HG02678 (cell line): ENCODE measurements at regions not wholly inside any gene's neighbourhood (a gene's known extent, or its start where the extent isn't known, plus 50 kb on each side); places are given as distances from the start of the nearest gene placed in this dataset.

Experiments used
- ATAC-seq: cut with Tn5 transposase; IDR thresholded peaks from one replicate; pipeline ENCODE4 v1.9.1; 2021; ENCODE audit warnings: mild to moderate bottlenecking, moderate library complexity; ENCODE audit not compliant: unreplicated experiment

GRCh38 chr14:58833634-58834378, 196.0 kb downstream of the DACT1 start:
- no peak for ATAC-seq

DNA sequence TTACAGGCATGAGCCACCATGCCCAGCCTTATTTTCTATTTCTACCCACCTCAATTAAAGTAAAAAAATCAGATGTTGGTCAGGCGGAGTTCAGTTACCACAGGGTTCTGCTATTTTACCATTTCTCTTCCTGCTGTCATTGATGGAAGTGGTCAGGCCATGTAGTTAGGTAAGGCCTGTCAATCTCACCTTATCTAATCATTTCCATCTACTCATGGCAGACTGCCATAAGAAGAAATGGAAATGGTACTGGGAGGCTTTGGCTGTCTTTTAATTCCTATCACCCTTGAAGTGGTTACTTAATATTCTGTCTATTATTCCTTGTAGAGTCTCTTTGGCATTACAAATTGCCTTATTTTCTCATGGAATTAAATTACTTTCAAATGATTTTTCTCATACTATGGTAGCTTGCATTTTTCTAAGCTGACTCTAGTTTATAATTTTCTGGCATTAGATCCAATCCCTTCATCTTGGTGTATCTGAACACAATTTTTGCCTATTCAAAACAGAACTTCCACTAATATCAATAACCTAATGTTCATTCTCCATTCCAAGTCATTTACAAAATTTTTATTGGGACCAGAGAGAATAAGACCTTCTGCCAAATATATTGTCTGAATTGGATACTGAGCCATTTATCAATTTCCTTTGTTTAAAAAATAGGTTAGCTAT, 198.7 kb downstream of the DACT1 start:
- ATAC-seq = no peak

GRCh38 chr14:58839233-58839632, 201.5 kb downstream of the DACT1 start:
- ATAC-seq = no peak

- ATAC-seq = no peak
Observed at GRCh38 chr14:58844544-58844943, 206.8 kb downstream of the DACT1 start.

- ATAC-seq = no peak
Observed at GRCh38 chr14:58846682-58847465, 209.1 kb downstream of the DACT1 start.

- no peak for ATAC-seq
Observed at GRCh38 chr14:58848365-58848764, 210.6 kb downstream of the DACT1 start.

DNA sequence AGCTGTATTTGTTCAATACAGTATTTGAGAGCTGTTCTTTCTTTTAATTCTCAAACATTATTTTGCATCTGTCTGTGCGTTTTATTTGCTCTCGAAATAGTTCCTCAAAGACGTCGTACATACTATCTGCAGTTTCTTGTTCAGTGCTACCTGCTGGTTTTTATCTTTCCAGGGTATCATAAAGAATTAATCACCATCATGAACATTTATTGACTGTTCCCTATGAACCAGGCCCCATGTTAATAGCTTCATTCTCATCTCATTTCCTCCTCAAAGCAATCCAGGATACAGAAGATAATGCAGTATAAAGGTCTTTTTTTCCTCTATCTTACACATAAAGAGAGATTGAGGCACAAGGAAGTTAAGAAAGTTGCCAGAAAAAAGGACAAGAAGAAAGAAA, 211.8 kb downstream of the DACT1 start:
- ATAC-seq = no peak

- no peak for ATAC-seq
Observed at GRCh38 chr14:58850011-58850410, 212.2 kb downstream of the DACT1 start.

DNA sequence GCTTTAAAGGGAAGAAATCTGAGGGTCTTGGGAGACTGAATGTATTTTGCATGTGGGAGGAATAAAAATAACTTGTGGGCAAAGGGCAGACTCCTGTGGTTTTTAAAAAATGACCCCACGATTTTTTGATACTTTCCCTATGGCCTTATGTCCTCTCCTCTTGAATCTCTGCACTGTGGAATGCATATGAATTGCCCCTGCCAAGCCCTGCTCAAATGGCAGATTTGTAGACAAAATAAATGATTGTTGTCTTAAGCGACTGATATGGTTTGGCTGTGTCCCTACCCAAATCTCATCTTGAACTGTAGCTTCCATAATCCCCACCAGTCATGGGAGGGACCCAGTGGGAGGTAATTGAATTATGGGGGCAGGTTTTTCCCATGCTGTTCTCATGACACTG, 223.8 kb downstream of the DACT1 start:
- ATAC-seq = no peak

GRCh38 chr14:58862416-58863160, 224.8 kb downstream of the DACT1 start:
- no peak for ATAC-seq

- no peak for ATAC-seq
Observed at GRCh38 chr14:58863661-58864345, 226.0 kb downstream of the DACT1 start.

DNA sequence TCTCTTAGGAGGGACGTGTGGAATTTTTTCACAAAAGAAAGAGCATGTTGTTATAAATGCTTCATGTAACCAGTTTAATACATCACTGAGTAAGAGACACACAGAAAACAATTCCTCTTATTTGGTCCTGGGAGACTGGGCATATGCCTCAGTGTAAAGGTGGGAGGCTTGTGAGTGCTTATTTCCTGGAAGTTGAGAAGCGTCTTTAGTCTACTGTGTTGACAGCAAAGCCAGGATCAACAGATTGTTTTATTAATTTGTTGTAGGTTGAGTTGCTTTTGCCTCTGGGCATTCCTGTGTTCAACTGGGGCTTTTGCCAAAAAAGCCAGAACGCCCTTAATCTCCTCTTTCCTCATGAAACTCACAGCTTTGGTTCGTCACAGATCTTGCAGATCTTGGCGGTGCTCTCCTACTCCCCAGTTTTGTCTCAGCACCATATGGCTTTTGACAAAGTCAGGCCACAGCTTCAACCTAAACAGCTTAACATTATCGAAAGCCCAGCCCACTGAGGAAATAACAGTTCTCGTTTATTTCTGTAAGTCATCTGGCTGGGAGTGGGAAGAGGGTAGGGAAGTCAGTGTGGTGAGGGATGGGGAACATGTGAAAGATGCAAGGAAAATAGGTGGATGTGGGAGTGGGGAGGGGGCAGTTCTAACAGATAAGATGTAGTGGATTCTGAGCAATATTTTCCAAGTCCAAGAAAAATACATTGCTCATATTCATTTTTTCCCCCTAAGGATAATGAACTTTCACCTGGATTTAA, 227.2 kb downstream of the DACT1 start:
- no peak for ATAC-seq

DNA sequence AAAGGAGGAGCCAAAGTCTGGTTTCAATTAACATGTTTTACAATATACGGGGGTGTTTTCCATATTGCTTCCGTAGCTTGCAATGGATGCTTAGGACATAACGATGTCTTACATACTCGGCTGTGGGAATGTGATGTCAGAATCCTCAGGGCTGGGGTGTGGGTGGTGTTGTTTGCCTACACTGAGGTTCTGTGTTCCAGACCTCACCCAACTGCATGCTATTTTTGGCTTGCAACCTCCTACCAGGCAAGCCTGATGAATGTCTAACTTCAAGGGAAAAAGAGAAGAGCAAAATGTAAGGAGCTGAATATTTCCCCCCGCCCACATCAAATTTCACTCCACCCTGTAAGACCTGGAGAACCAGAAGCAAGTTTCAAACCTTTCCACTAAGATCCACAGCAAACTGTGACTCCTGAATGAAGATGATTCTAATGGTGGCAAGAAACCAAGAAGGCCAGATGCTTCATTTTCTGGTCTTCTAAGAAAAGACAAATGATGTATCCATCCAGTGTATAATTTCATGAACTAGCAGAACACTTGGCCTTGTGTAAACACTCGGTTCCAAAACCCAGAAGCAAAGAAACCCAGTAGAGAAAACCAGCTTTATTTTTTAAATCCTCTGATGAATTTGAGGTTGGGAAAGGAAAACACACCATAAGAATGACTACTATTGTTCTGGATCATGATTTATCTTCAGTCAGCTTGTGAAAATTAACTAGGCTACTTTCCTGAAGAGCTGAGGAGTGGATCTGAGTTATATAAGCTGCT, 227.9 kb downstream of the DACT1 start:
- no peak for ATAC-seq

DNA sequence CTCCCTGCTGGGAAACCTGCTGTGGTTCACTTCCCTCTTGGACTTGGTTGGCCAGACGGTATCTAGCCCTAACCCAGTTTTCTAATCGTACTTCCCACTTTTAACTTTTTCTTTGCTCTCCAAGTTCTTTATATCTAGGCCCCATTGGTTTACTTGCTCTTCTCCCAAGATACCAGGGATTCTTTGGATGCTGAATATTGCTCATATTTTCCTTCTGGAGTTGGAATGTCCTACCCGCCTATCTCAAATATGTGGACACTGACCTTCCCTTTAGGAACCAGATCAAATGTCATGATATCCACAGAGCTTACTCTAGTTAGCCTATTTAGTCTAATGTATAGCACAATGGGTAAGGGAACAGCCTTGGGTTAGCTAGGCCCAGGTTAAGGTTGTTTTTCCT, 228.6 kb downstream of the DACT1 start:
- ATAC-seq = no peak

DNA sequence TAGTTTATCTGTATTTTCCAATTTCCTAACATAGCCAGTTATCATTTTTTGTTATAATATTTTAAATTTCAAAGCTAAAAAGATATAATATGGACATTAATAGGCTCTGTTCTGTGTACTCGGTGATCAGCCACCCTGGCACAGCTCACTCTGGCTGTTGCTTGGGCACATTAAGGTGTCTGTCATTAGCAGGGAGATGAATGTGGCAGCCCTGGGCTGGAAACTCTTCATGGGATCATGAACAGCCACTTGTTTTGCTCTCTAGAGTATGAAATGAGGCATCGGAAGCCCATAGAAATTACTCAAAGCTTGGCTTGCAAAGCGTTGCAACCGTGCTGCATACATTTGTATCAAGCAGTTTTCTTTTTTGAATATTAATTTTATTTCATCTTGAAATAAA, 233.2 kb downstream of the DACT1 start:
- ATAC-seq = no peak

GRCh38 chr14:58871573-58871972, 233.8 kb downstream of the DACT1 start:
- no peak for ATAC-seq

GRCh38 chr14:58872061-58872460, 234.3 kb downstream of the DACT1 start:
- no peak for ATAC-seq

DNA sequence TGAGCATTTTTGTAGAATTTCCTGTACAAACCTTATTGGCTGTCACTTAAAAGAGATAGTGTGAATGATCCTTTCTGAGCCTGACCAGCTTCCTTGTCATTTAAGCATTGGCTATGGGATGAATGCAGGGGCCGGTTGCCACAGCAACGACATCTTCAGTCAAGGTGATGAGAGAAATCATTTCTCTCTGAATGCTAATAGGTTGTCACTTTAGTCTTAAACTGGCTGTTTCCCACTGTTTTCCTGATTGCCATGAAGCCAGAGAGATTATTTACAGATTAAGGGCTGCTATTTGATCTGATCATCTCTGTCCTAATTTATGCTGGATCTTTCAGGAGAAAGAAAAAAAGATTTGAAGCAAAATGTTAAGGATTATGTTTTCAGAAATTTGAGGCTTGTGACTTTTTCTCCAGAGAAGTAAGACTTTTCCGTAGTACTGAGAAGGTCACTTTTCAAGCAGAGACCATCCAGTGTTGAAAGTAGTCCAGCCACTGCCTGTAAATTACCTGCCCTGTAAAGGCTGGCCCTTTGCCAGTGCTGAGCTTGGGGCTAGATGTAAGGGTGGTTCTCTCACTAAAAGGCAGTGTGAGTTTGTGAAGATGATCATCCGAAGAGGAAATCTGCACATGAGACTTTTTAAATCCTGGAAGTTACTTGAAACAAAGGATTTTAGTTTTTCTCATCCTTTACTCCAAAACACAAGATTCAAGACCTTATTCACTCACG, 235.6 kb downstream of the DACT1 start:
- no peak for ATAC-seq
